PC-9 (cell line): ENCODE measurements at regions not wholly inside any gene's neighbourhood (a gene's known extent, or its start where the extent isn't known, plus 50 kb on each side); places are given as distances from the start of the nearest gene placed in this dataset.
A peak's percentile ranks its signal among the peaks of the same experiment; 100 is the strongest.

Source experiments
- BruUV-seq: library from RNA; stranded (reverse); fragments of 400-500 nt; replicated peaks from 2 replicates; lab custom pipeline; 2021; lab: Mats Ljungman, UMichigan
- CTCF ChIA-PET: fragments of 300-600 bp; sonication (Branson Sonifier 250); formaldehyde crosslinking; loops from one replicate; lab custom pipeline; 2022; ENCODE audit warnings: antibody characterized with exemption; lab: Charles Lee
- POLR2A ChIA-PET: fragments of 300-600 bp; sonication (Branson Sonifier 250); formaldehyde crosslinking; loops from one replicate; lab custom pipeline; 2022; ENCODE audit warnings: antibody characterized with exemption; ENCODE audit not compliant: unreplicated experiment; lab: Charles Lee
- DNase-seq, 2 experiments: peaks; one replicate each; pipeline versions ENCODE4 v3.0.0 to v3.0.0-alpha.2; 2015 to 2022; ENCODE audit warnings: mixed read lengths in 1 of 2
- H2AFZ ChIP-seq: fragments of 200-600 bp; sonication (generic); 2 replicates; pipeline ENCODE4 v1.8.1; 2017; ENCODE audit warnings: antibody characterized with exemption
- H3F3A ChIP-seq: fragments of 200-600 bp; sonication (generic); 2 replicates; pipeline ENCODE4 v1.8.1; 2017; ENCODE audit warnings: antibody characterized with exemption, mild to moderate bottlenecking, low read depth; ENCODE audit not compliant: insufficient read depth
- H3K27ac ChIP-seq: fragments of 200-600 bp; sonication (generic); 2 replicates; pipeline ENCODE4 v1.6.1; 2016; ENCODE audit warnings: mixed run types
- H3K27me3 ChIP-seq: fragments of 200-600 bp; sonication (generic); 2 replicates; pipeline ENCODE4 v1.6.1; 2016; ENCODE audit warnings: low read depth, mixed run types; ENCODE audit not compliant: insufficient read depth
- H3K36me3 ChIP-seq: fragments of 200-600 bp; sonication (generic); 2 replicates; pipeline ENCODE4 v1.6.1; 2016; ENCODE audit warnings: low read depth, mixed run types
- H3K4me1 ChIP-seq: fragments of 200-600 bp; sonication (generic); replicated peaks from 2 replicates; pipeline ENCODE4 v1.6.1; 2016; ENCODE audit warnings: mixed run types; ENCODE audit not compliant: insufficient read depth
- H3K4me2 ChIP-seq: fragments of 200-600 bp; sonication (generic); 2 replicates; pipeline ENCODE4 v1.6.1; 2017; ENCODE audit warnings: mixed run types
- H3K4me3 ChIP-seq: fragments of 200-600 bp; sonication (generic); 2 replicates; pipeline ENCODE4 v1.6.1; 2016; ENCODE audit warnings: mixed run types
- H3K79me2 ChIP-seq: fragments of 200-600 bp; sonication (generic); 2 replicates; pipeline ENCODE4 v1.6.1; 2017; ENCODE audit warnings: low read depth, mixed run types
- H3K9me2 ChIP-seq: fragments of 200-600 bp; sonication (generic); 2 replicates; pipeline ENCODE4 v1.8.1; 2017; ENCODE audit warnings: mild to moderate bottlenecking; ENCODE audit not compliant: insufficient read depth
- H3K9me3 ChIP-seq: fragments of 200-600 bp; sonication (generic); 2 replicates; pipeline ENCODE4 v1.8.1; 2016; ENCODE audit warnings: low read depth; ENCODE audit not compliant: insufficient read depth
- H4K20me1 ChIP-seq: fragments of 200-600 bp; sonication (generic); 2 replicates; pipeline ENCODE4 v1.8.1; 2017; ENCODE audit not compliant: insufficient read depth
- CTCF ChIP-seq: fragments of 200-600 bp; sonication (generic); conservative IDR thresholded peaks from 2 replicates; pipeline ENCODE4 v1.6.1; 2017; ENCODE audit warnings: mixed run types, antibody characterized with exemption, mild to moderate bottlenecking, moderate library complexity
- EZH2 ChIP-seq: fragments of 200-600 bp; sonication (generic); IDR thresholded peaks from 2 replicates; pipeline ENCODE4 v1.8.0; 2017; ENCODE audit warnings: antibody characterized with exemption, low read depth
- intact Hi-C: fragments of 100-400 bp; cut with micrococcal nuclease; formaldehyde crosslinking; loops from one replicate; pipeline ENCODE4 v1.10.0; 2022; ENCODE audit not compliant: unreplicated experiment

GRCh38 chr2:226429476-226429875, 370.1 kb downstream of the IRS1 start:
- CTCF ChIA-PET = no interaction called here
- POLR2A ChIA-PET = no interaction called here
- H2AFZ ChIP-seq = no peak overlapping the region
- intact Hi-C loops = loop anchor here (5.0 to 10.0 kb wide), 3 partner anchors 153 to 545 kb away; no protein-coding TSS in a partner anchor
- H4K20me1 ChIP-seq = no peaks in the 10 kb centered on the region
- H3K36me3 ChIP-seq = no peaks in the 10 kb centered on the region
- H3K9me3 ChIP-seq = 0 out of 2 replicates have a peak, but pooled peaks cover 7% of the 10 kb centered on the region
- BruUV-seq = no TSS peak
- no peak overlapping the region for H3K4me2 ChIP-seq
- no peaks in the 10 kb centered on the region for H3K27me3 ChIP-seq
- H3K9me2 ChIP-seq = no peaks in the 10 kb centered on the region
- TF ChIP-seq CTCF (no peak), EZH2 (no peak)
- no peaks in the 10 kb centered on the region for H3K79me2 ChIP-seq
- H3K4me3 ChIP-seq = no peak overlapping the region
- H3K27ac ChIP-seq = no peak overlapping the region
- DNase-seq = no peak
- H3K4me1 ChIP-seq = peaks cover 31% of the 10 kb centered on the region
- peaks cover 24% of the 10 kb centered on the region for H3F3A ChIP-seq

- intact Hi-C loops = loop anchor here (2.0 to 10.0 kb wide), 6 partner anchors 51 to 543 kb away; no protein-coding TSS in a partner anchor
- ChIA-PET POLR2A (interaction anchor here (0.5 to 0.7 kb wide), 2 partner anchors 756 to 1002 kb away, joined by 3 to 5 read pairs; no protein-coding TSS in a partner anchor), CTCF (interaction anchor here (0.7 to 1.1 kb wide), 2 partner anchors 177 to 372 kb away, joined by 3 to 9 read pairs; partner anchors contain the start of gene IRS1)
- no peak overlapping the region for H2AFZ ChIP-seq
- H3K27ac ChIP-seq = peak overlapping the region; percentile 79
- no peaks in the 10 kb centered on the region for H3K27me3 ChIP-seq
- no peaks in the 10 kb centered on the region for H4K20me1 ChIP-seq
- peak overlapping the region; percentile 48 for H3K4me2 ChIP-seq
- 0 out of 2 replicates have a peak, but pooled peaks cover 10% of the 10 kb centered on the region for H3K9me3 ChIP-seq
- H3F3A ChIP-seq = peaks cover 24% of the 10 kb centered on the region
- BruUV-seq = no TSS peak
- no peaks in the 10 kb centered on the region for H3K36me3 ChIP-seq
- no peaks in the 10 kb centered on the region for H3K79me2 ChIP-seq
- no peak overlapping the region for H3K4me3 ChIP-seq
- H3K9me2 ChIP-seq = no peaks in the 10 kb centered on the region
- peak; percentile 53 to 86 for DNase-seq
- H3K4me1 ChIP-seq = peaks cover 31% of the 10 kb centered on the region
- TF ChIP-seq CTCF (no peak), EZH2 (no peak)
These were observed 371.9 kb downstream of the IRS1 start for GRCh38 chr2:226427538-226428307.

- peaks cover 7% of the 10 kb centered on the region; the same call in 1 of the 2 replicates for H3K9me3 ChIP-seq
- ChIA-PET CTCF (interaction anchor here (0.7 kb wide), 1 partner anchor 372 kb away, joined by 3 read pairs; no protein-coding TSS in a partner anchor), POLR2A (no interaction called here)
- no peaks in the 10 kb centered on the region for H3K27me3 ChIP-seq
- H3K27ac ChIP-seq = peak overlapping the region; percentile 79
- no peaks in the 10 kb centered on the region for H3K9me2 ChIP-seq
- peak; percentile 3 to 97 for DNase-seq
- intact Hi-C loops = loop anchor here (2.0 to 10.0 kb wide), 6 partner anchors 52 to 542 kb away; no protein-coding TSS in a partner anchor
- H3K4me3 ChIP-seq = no peak overlapping the region
- BruUV-seq = no TSS peak
- no peak for TF ChIP-seq CTCF
- TF ChIP-seq EZH2 = no peak
- H3K36me3 ChIP-seq = no peaks in the 10 kb centered on the region
- no peaks in the 10 kb centered on the region for H4K20me1 ChIP-seq
- peaks cover 31% of the 10 kb centered on the region for H3K4me1 ChIP-seq
- peaks cover 24% of the 10 kb centered on the region for H3F3A ChIP-seq
- H3K79me2 ChIP-seq = no peaks in the 10 kb centered on the region
- H3K4me2 ChIP-seq = peak overlapping the region; percentile 48; the same call in 1 of the 2 replicates
- H2AFZ ChIP-seq = no peak overlapping the region
These were observed 373.3 kb downstream of the IRS1 start for GRCh38 chr2:226426292-226426736.
